GM23248 (cell line): ENCODE measurements at regions not wholly inside any gene's neighbourhood (a gene's known extent, or its start where the extent isn't known, plus 50 kb on each side); places are given as distances from the start of the nearest gene placed in this dataset.
"Not testable (repeated sequence)": the region's sequence is repeated elsewhere in the genome, so short reads cannot be mapped to it uniquely, and the experiment has no call there.

Experiments used
- DNase-seq: peaks from one replicate; pipeline ENCODE4 v3.0.0-alpha.2; 2015
- H2AFZ ChIP-seq: fragments of 200-600 bp; sonication (generic); 2 replicates; pipeline ENCODE4 v1.6.1; 2016; ENCODE audit warnings: antibody characterized with exemption
- H3F3A ChIP-seq: fragments of 200-600 bp; sonication (generic); 2 replicates; pipeline ENCODE4 v1.6.1; 2016; ENCODE audit warnings: mild to moderate bottlenecking, antibody characterized with exemption, mixed run types; ENCODE audit not compliant: insufficient read depth
- H3K27ac ChIP-seq: fragments of 200-600 bp; sonication (generic); 2 replicates; pipeline ENCODE4 v1.5.1; 2016; ENCODE audit warnings: mild to moderate bottlenecking
- H3K27me3 ChIP-seq: fragments of 200-600 bp; sonication (generic); replicated peaks from 2 replicates; pipeline ENCODE4 v1.6.1; 2016; ENCODE audit warnings: mild to moderate bottlenecking; ENCODE audit not compliant: insufficient read depth
- H3K36me3 ChIP-seq: fragments of 200-600 bp; sonication (generic); 2 replicates; pipeline ENCODE4 v1.6.1; 2016; ENCODE audit warnings: low read depth, mild to moderate bottlenecking
- H3K4me1 ChIP-seq: fragments of 200-600 bp; sonication (generic); 2 replicates; pipeline ENCODE4 v1.6.1; 2016; ENCODE audit warnings: mild to moderate bottlenecking; ENCODE audit not compliant: insufficient read depth
- H3K4me2 ChIP-seq: fragments of 200-600 bp; sonication (generic); one replicate; pipeline ENCODE4 v1.6.1; 2016; ENCODE audit warnings: mild to moderate bottlenecking; ENCODE audit not compliant: unreplicated experiment
- H3K4me3 ChIP-seq: fragments of 200-600 bp; sonication (generic); 2 replicates; pipeline ENCODE4 v1.5.1; 2016; ENCODE audit warnings: mild to moderate bottlenecking
- H3K79me2 ChIP-seq: fragments of 200-600 bp; sonication (generic); 2 replicates; pipeline ENCODE4 v1.6.1; 2016; ENCODE audit warnings: mild to moderate bottlenecking; ENCODE audit not compliant: insufficient read depth
- H3K9ac ChIP-seq: fragments of 200-600 bp; sonication (generic); 2 replicates; pipeline ENCODE4 v1.6.1; 2016; ENCODE audit warnings: mild to moderate bottlenecking
- H3K9me2 ChIP-seq: fragments of 200-600 bp; sonication (generic); 2 replicates; pipeline ENCODE4 v1.6.1; 2016; ENCODE audit warnings: mixed run types, mild to moderate bottlenecking, moderate library complexity; ENCODE audit not compliant: insufficient read depth
- H3K9me3 ChIP-seq: fragments of 200-600 bp; sonication (generic); one replicate; pipeline ENCODE4 v1.6.1; 2017; ENCODE audit warnings: low read depth
- H4K20me1 ChIP-seq: fragments of 200-600 bp; sonication (generic); 2 replicates; pipeline ENCODE4 v1.6.0; 2016; ENCODE audit not compliant: insufficient read depth
- EZH2 ChIP-seq: fragments of 200-600 bp; sonication (generic); IDR thresholded peaks from 2 replicates; pipeline ENCODE4 v1.6.1; 2018; ENCODE audit warnings: antibody characterized with exemption, mild to moderate bottlenecking; ENCODE audit not compliant: insufficient read depth, poor library complexity, severe bottlenecking
- EZH2phosphoT487 ChIP-seq: fragments of 200-600 bp; sonication (generic); IDR thresholded peaks from 2 replicates; pipeline ENCODE4 v1.6.1; 2018; ENCODE audit warnings: antibody characterized with exemption, moderate library complexity, mild to moderate bottlenecking, low read depth; ENCODE audit not compliant: insufficient read depth
- WGBS, 2 experiments: methylation state at CpG; one replicate each; pipeline ENCODE4 v1.1.6; 2015 to 2017; ENCODE audit warnings: low lambda C conversion rate in 2 of 2, low coverage in 1 of 2; ENCODE audit errors: missing lambda C conversion rate in 2 of 2; 5-methylcytosine and 5-hydroxymethylcytosine counted together
- in situ Hi-C: fragments of 300-500 bp; cut with MboI; formaldehyde crosslinking; loops from 2 replicates; pipeline ENCODE4 v1.15.0; 2020

DNA sequence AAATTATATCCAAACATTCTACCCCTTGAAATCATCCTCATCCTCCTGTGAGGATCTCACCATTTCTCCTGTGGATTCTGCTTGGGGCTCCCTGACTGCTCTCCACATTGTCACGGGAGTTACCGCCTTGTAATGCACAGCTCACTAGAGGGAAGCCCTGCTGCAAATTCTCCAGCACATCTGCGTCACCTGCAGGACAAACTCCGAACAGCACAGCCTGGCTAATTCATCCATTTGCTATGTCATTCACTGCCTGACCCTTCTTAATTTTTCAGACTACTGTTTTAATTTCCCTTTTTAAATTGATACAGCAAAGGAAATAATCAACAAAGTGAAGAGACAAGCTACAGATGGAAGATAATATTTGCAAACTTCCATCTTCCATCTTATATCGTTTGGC is 627.4 kb downstream of the FBXO15 start:
- WGBS, 2 experiments, result 45 to 50% methylated on average over 5 of the region's 5 CpGs
- in situ Hi-C loops, result no loop called here
- no peak overlapping the region for H2AFZ ChIP-seq

DNA sequence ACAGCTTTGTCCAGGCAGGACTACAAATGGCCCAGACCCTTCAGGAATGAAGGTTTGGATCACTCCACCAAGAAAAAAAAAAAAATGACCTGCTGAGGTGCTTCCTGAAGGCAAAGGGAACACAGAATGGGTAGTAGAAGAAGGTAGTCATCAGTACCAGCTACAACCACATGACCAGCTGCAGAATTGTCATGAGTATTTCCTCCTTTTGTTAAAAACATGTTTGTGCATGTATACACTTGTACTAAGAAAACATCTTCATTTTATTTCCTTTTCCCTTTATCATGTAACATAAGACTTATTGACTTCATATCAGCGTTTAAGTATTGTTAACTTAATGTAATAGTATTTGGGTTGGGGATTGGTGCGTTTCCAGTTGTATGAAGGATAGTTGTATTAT is 631.6 kb downstream of the FBXO15 start:
- H2AFZ ChIP-seq, DNase-seq, H4K20me1 ChIP-seq, H3K9ac ChIP-seq, H3K9me3 ChIP-seq, H3K36me3 ChIP-seq, in situ Hi-C loops, H3K9me2 ChIP-seq, H3K4me3 ChIP-seq, H3K27me3 ChIP-seq, H3K4me1 ChIP-seq, H3K4me2 ChIP-seq, H3K79me2 ChIP-seq, H3F3A ChIP-seq, H3K27ac ChIP-seq: not testable (repeated sequence)
- 36 to 62% methylated on average over 2 of the region's 2 CpGs for WGBS, 2 experiments

More for the DNA sequence above, 627.4 kb downstream of the FBXO15 start:
- Histone ChIP-seq H3K79me2 (no peaks in the 10 kb centered on the region), H3K36me3 (no peaks in the 10 kb centered on the region), H3K4me1 (no peaks in the 10 kb centered on the region), H3K9me2 (no peaks in the 10 kb centered on the region), H3K27ac (no peak overlapping the region), H3K4me3 (no peak overlapping the region), H3K9ac (no peak overlapping the region), H3K27me3 (no peaks in the 10 kb centered on the region), H4K20me1 (no peaks in the 10 kb centered on the region), H3K4me2 (no peak overlapping the region), H3K9me3 (no peaks in the 10 kb centered on the region), H3F3A (no peaks in the 10 kb centered on the region)
- TF ChIP-seq EZH2phosphoT487, result no peak
- TF ChIP-seq EZH2, result no peak
- peak; percentile 10 for DNase-seq

DNA sequence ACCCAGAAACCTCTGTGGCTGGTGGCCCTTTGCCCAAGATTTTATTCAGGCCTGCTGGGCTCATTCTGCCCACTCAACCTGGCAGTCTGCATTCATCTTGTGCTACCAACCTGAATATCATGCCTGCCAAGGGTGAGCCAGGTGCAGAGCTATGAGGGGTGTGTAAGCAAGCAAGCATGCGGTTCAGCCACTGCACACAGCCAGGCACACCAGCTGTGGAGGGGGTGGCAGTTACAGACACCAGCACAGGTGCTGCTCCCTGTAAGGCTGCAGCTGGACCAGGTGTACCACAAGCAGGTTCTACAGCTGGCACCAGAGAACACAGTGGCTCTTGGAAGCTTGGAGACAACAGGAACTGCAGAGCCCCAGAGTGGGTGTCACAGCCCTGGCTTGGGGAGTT is 633.2 kb downstream of the FBXO15 start:
- no peaks in the 10 kb centered on the region for H3K9me2 ChIP-seq
- no peak overlapping the region for H3K27ac ChIP-seq
- no peaks in the 10 kb centered on the region for H4K20me1 ChIP-seq
- H2AFZ ChIP-seq, result no peak overlapping the region
- TF ChIP-seq EZH2, result no peak
- no peak for TF ChIP-seq EZH2phosphoT487
- no peaks in the 10 kb centered on the region for H3K79me2 ChIP-seq
- 71 to 74% methylated on average over 1 of the region's 1 CpG for WGBS, 2 experiments
- no peaks in the 10 kb centered on the region for H3K27me3 ChIP-seq
- no peak for DNase-seq
- H3K36me3 ChIP-seq, result no peaks in the 10 kb centered on the region
- H3K4me1 ChIP-seq, result 0 out of 2 replicates have a peak, but pooled peaks cover 12% of the 10 kb centered on the region
- peaks cover 3% of the 10 kb centered on the region for H3F3A ChIP-seq
- no peak overlapping the region for H3K4me3 ChIP-seq
- H3K9me3 ChIP-seq, result no peaks in the 10 kb centered on the region
- no peak overlapping the region for H3K4me2 ChIP-seq
- no peak overlapping the region for H3K9ac ChIP-seq
- in situ Hi-C loops, result no loop called here

DNA sequence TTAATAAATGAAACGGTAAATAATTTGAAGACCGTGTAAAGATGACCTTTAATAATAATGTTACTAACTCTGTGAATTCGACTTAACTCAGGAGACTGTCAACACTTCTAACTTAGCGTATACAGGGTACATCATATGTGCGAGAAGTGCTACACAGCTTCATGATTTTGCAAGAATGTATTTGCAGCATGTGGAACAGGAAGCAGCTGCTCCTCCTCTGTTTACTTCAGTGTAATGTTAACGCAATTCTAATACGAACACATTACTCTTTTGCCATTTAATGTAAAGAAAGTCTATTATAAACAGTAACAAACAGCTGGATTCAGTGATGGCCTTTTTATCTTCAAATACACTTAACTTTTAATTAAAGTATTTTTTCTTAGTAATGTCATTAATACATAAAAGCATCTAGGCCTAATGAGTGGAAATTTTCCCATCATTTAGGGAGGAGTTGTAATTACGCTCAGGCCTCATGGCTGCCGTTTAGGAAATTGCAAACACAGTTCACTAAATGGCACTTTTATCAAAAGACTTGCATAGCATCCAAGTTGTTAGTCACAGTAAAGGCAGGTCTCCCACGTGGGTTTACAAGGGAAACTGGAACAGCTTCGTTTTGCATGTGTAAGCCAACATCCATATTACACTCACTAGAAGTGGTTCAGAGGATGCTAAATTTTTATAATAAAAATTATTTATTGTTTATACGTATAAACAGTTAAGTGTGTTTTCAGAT is 635.7 kb downstream of the FBXO15 start:
- Histone ChIP-seq H2AFZ (0 out of 2 replicates have a peak overlapping the region, but pooled peaks have one; percentile 15), H3K79me2 (no peaks in the 10 kb centered on the region), H4K20me1 (no peaks in the 10 kb centered on the region), H3K27me3 (no peaks in the 10 kb centered on the region), H3K27ac (no peak overlapping the region), H3K9ac (no peak overlapping the region), H3K4me1 (peaks cover 23% of the 10 kb centered on the region), H3K4me3 (no peak overlapping the region), H3K4me2 (no peak overlapping the region), H3K36me3 (no peaks in the 10 kb centered on the region), H3K9me2 (no peaks in the 10 kb centered on the region), H3F3A (peaks cover 9% of the 10 kb centered on the region), H3K9me3 (no peaks in the 10 kb centered on the region)
- WGBS, 2 experiments, result 44 to 48% methylated on average over 12 of the region's 12 CpGs
- in situ Hi-C loops, result no loop called here
- DNase-seq, result peak; percentile 43
- TF ChIP-seq EZH2phosphoT487, result no peak
- TF ChIP-seq EZH2, result no peak
